GM12875 (cell line): ENCODE measurements at regions not wholly inside any gene's neighbourhood (a gene's known extent, or its start where the extent isn't known, plus 50 kb on each side); places are given as distances from the start of the nearest gene placed in this dataset.

Experiments used
- H3K4me3 ChIP-seq: one replicate; pipeline ENCODE4 v1.5.1; 2011; ENCODE audit warnings: low read depth, low read length, control low read depth
- CTCF ChIP-seq: IDR thresholded peaks from 2 replicates; pipeline ENCODE4 v1.5.1; 2011; ENCODE audit warnings: low read depth, mild to moderate bottlenecking, control low read depth, inconsistent platforms, low read length, moderate library complexity, borderline replicate concordance; ENCODE audit not compliant: insufficient read depth

- H3K4me3 ChIP-seq: no peak overlapping the region
- no peak for TF ChIP-seq CTCF
Measured at GRCh38 chr14:61186341-61187195, 94.6 kb downstream of the TMEM30B start.

DNA sequence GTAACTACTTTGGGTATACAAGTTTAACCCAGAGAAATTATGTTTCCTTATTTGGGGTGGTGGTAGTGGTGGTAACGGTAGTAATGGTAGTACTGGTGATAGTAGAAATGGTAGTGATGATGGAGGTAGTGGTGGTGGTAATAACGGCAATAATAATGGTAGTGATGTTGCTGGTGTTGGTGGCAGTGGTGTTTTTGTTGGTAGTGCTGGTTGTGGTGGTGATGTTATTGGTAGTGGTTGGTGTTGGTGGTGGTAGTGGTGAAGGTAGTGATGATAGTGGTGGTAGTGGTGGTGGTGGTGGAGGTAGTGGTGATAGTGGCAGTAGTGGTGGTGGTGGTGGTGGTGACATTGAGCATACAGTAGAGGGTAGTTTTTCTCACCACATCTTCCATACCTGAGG, 95.6 kb downstream of the TMEM30B start:
- H3K4me3 ChIP-seq: no peak overlapping the region
- TF ChIP-seq CTCF: no peak

- H3K4me3 ChIP-seq: no peak overlapping the region
- no peak for TF ChIP-seq CTCF
Measured at GRCh38 chr14:61184112-61184511, 97.0 kb downstream of the TMEM30B start.

DNA sequence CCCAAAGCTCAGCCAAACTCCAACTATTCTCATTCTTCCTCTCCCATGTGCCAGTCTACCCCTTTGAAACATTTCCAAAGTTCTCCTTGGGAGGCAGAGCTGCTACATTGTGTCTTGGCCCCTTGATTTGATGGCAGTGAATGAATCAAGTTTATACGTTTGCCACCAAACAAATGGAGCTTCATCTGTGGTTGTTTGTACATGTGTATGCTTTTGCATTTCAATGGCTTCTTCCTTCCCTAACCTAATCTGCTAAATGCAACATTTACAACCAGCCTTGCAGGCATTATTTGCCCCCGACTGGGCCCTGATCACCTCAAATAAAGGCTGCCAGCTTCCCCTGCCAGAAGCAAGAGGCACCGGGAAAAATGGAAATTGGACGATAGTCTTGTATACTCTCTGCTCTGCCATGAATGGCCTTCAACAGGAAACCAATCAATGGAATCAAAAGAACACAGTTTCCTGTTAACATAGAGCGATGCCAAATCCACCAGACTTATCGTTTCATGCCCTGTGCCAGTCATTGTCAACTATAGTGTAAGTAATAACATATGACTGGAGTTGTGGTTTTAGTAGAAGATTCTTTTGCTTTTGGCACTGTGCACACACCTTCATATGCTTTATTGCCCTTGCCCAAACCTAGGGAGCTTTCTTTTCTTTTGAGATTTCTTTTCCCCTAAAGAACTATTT, 97.8 kb downstream of the TMEM30B start:
- no peak for TF ChIP-seq CTCF
- H3K4me3 ChIP-seq: no peak overlapping the region

GRCh38 chr14:61179796-61180398, 101.2 kb downstream of the TMEM30B start:
- H3K4me3 ChIP-seq: no peak overlapping the region
- TF ChIP-seq CTCF: no peak

DNA sequence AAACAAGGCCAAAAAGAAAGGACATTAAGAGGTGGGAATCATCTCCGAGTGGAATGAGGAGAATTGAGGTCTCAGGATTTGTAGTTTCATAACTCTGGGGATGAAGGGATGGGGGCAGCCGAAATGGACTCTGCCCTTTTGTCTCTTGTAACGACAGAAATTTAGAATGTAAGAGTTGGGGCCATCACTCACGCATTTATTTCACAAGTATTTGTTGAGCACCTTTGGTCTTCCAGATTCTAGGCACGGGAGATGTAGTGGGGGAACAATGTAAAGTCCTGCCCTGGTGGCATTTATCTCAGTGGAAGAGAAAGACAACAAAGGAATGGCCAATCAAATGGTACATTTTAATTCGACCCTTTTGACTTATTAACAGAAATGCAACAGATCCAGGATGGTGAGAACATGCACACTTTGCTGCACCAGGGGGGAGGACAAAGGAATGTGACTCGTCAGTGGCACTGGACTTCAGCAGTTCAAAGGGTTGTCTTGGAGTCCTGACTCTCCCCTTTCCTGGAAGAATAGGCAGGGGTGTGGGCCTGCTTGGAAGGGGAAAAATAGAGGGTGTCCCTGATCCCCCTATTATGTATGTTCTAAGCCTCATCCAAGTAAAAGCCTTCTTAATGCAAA, 102.0 kb downstream of the TMEM30B start:
- TF ChIP-seq CTCF: no peak
- H3K4me3 ChIP-seq: no peak overlapping the region
